Prostate gland (tissue), 2 donors: ENCODE measurements at regions not wholly inside any gene's neighbourhood (a gene's known extent, or its start where the extent isn't known, plus 50 kb on each side); places are given as distances from the start of the nearest gene placed in this dataset.

ENCODE experiments used
- DNase-seq: peaks from one replicate; pipeline ENCODE4 v3.0.0-alpha.2; 2019; ENCODE audit warnings: low spot score
- H3K27ac ChIP-seq, 2 donors: fragments of 200-600 bp; sonication (generic); 2 replicates each; pipeline ENCODE4 v1.5.1; 2017 to 2019
- H3K27me3 ChIP-seq: fragments of 200-600 bp; sonication (generic); replicated peaks from 2 replicates; pipeline ENCODE4 v1.5.1; 2019; ENCODE audit not compliant: insufficient read depth
- H3K36me3 ChIP-seq, 2 donors: fragments of 200-600 bp; sonication (generic); 1 replicate in 1 of 2; 2 replicates in 1 of 2; pipeline versions ENCODE4 v1.5.1 to v1.8.1; 2017 to 2019
- H3K4me1 ChIP-seq: fragments of 200-600 bp; sonication (generic); replicated peaks from 2 replicates; pipeline ENCODE4 v1.5.1; 2019
- H3K4me3 ChIP-seq, 2 donors: fragments of 200-600 bp; sonication (generic); 2 replicates each; pipeline ENCODE4 v1.5.1; 2017 to 2019
- H3K9me3 ChIP-seq: fragments of 200-600 bp; sonication (generic); 2 replicates; pipeline ENCODE4 v1.5.1; 2017
- CTCF ChIP-seq, 4 experiments: fragments of 200-600 bp in 2 of 4; fragments of 450-650 bp in 2 of 4; sonication (generic) in 2 of 4; IDR thresholded peaks; 1 replicate in 3 of 4; 2 replicates in 1 of 4; pipeline ENCODE4 v1.5.1; 2016 to 2019; ENCODE audit warnings: antibody characterized with exemption in 4 of 4, mild to moderate bottlenecking in 2 of 4, moderate library complexity in 2 of 4
- POLR2A ChIP-seq: fragments of 450-650 bp; IDR thresholded peaks from one replicate; pipeline ENCODE4 v1.6.1; 2016; ENCODE audit warnings: antibody characterized with exemption, mild to moderate bottlenecking
- POLR2AphosphoS5 ChIP-seq: sonication (generic); formaldehyde crosslinking; IDR thresholded peaks from one replicate; pipeline ENCODE4 v1.6.1; 2017; ENCODE audit warnings: antibody characterized with exemption
- WGBS: methylation state at CpG from one replicate; pipeline ENCODE4 v1.1.5; 2018; 5-methylcytosine and 5-hydroxymethylcytosine counted together
- intact Hi-C: fragments of 100-400 bp; cut with DNase I; formaldehyde crosslinking; loops from one replicate; pipeline ENCODE4 v1.14.2; 2022

- intact Hi-C loops, result loop anchor here (10.0 kb wide), 1 partner anchor 59 kb away; no protein-coding TSS in a partner anchor
- Histone ChIP-seq H3K27me3 (no peaks in the 10 kb centered on the region), H3K27ac (no peak overlapping the region), H3K4me1 (no peaks in the 10 kb centered on the region), H3K9me3 (no peaks in the 10 kb centered on the region), H3K4me3 (no peak overlapping the region), H3K36me3 (no peaks in the 10 kb centered on the region)
- TF ChIP-seq POLR2A, result no peak
- no peak for TF ChIP-seq CTCF (IDR thresholded peaks at IDR 0.05)
- TF ChIP-seq POLR2AphosphoS5, result no peak
- WGBS, result 88% methylated on average over 13 of the region's 13 CpGs
- no peak for DNase-seq
Observed at GRCh38 chr22:49134076-49134475, 693.6 kb downstream of the BRD1 start.

- intact Hi-C loops, result loop anchor here (10.0 kb wide), 1 partner anchor 59 kb away; no protein-coding TSS in a partner anchor
- 36% methylated on average over 5 of the region's 5 CpGs for WGBS
- H3K4me3 ChIP-seq, result no peak overlapping the region
- no peaks in the 10 kb centered on the region for H3K4me1 ChIP-seq
- H3K9me3 ChIP-seq, result no peaks in the 10 kb centered on the region
- H3K36me3 ChIP-seq, result no peaks in the 10 kb centered on the region
- no peak overlapping the region for H3K27ac ChIP-seq
- DNase-seq, result no peak
- TF ChIP-seq POLR2AphosphoS5 (no peak), POLR2A (no peak), CTCF (IDR thresholded peaks at IDR 0.05) (no peak)
- no peaks in the 10 kb centered on the region for H3K27me3 ChIP-seq
Observed at GRCh38 chr22:49133541-49133940, 694.1 kb downstream of the BRD1 start.

GRCh38 chr22:49132009-49132408 is 695.7 kb downstream of the BRD1 start:
- H3K4me3 ChIP-seq, result no peak overlapping the region
- TF ChIP-seq CTCF (IDR thresholded peaks at IDR 0.05) (no peak), POLR2AphosphoS5 (no peak), POLR2A (no peak)
- H3K27ac ChIP-seq, result no peak overlapping the region
- intact Hi-C loops, result loop anchor here (10.0 kb wide), 1 partner anchor 57 kb away; no protein-coding TSS in a partner anchor
- 40% methylated on average over 9 of the region's 9 CpGs for WGBS
- H3K4me1 ChIP-seq, result no peaks in the 10 kb centered on the region
- no peak for DNase-seq
- no peaks in the 10 kb centered on the region for H3K36me3 ChIP-seq
- no peaks in the 10 kb centered on the region for H3K9me3 ChIP-seq
- H3K27me3 ChIP-seq, result no peaks in the 10 kb centered on the region

GRCh38 chr22:49129736-49130135 is 697.9 kb downstream of the BRD1 start:
- H3K4me1 ChIP-seq, result no peaks in the 10 kb centered on the region
- no peaks in the 10 kb centered on the region for H3K9me3 ChIP-seq
- no peak overlapping the region for H3K27ac ChIP-seq
- TF ChIP-seq POLR2AphosphoS5, result no peak
- no peak for TF ChIP-seq POLR2A
- TF ChIP-seq CTCF (IDR thresholded peaks at IDR 0.05), result no peak
- H3K36me3 ChIP-seq, result no peaks in the 10 kb centered on the region
- no peak for DNase-seq
- 94% methylated on average over 9 of the region's 9 CpGs for WGBS
- intact Hi-C loops, result loop anchor here (10.0 kb wide), 1 partner anchor 55 kb away; no protein-coding TSS in a partner anchor
- H3K4me3 ChIP-seq, result no peak overlapping the region
- H3K27me3 ChIP-seq, result no peaks in the 10 kb centered on the region

GRCh38 chr22:49128874-49129273 is 698.8 kb downstream of the BRD1 start:
- intact Hi-C loops, result no loop called here
- TF ChIP-seq POLR2A (no peak), POLR2AphosphoS5 (no peak), CTCF (IDR thresholded peaks at IDR 0.05) (no peak)
- Histone ChIP-seq H3K36me3 (no peaks in the 10 kb centered on the region), H3K27me3 (no peaks in the 10 kb centered on the region), H3K27ac (no peak overlapping the region), H3K9me3 (no peaks in the 10 kb centered on the region), H3K4me1 (no peaks in the 10 kb centered on the region), H3K4me3 (no peak overlapping the region)
- no peak for DNase-seq
- WGBS, result 93% methylated on average over 9 of the region's 9 CpGs
